Transverse colon (tissue), 4 donors: ENCODE measurements at regions not wholly inside any gene's neighbourhood (a gene's known extent, or its start where the extent isn't known, plus 50 kb on each side); places are given as distances from the start of the nearest gene placed in this dataset.

Source experiments
- CTCF ChIP-seq, 5 experiments: fragments of 200-600 bp in 3 of 5; fragments of 450-650 bp in 2 of 5; sonication (generic) in 3 of 5; IDR thresholded peaks; 1 replicate in 2 of 5; 2 replicates in 3 of 5; pipeline ENCODE4 v1.5.1; 2016 to 2017; ENCODE audit warnings: antibody characterized with exemption in 5 of 5, inconsistent platforms in 3 of 5, mild to moderate bottlenecking in 2 of 5, moderate library complexity in 1 of 5
- POLR2A ChIP-seq: fragments of 450-650 bp; IDR thresholded peaks from one replicate; pipeline ENCODE4 v1.6.1; 2016; ENCODE audit warnings: antibody characterized with exemption, mild to moderate bottlenecking, moderate library complexity
- POLR2AphosphoS5 ChIP-seq, 3 donors: sonication (generic); formaldehyde crosslinking; IDR thresholded peaks; one replicate each; pipeline ENCODE4 v1.6.1; 2016; ENCODE audit warnings: antibody characterized with exemption in 3 of 3

GRCh38 chr3:98692787-98693473 is 70.2 kb upstream of the ST3GAL6 start:
- TF ChIP-seq CTCF (IDR thresholded peaks at IDR 0.05) (no peak), POLR2A (no peak), POLR2AphosphoS5 (IDR thresholded peaks at IDR 0.05) (no peak)
